Activated CD4-positive, alpha-beta memory T cell treated with anti-CD3 and anti-CD28 coated beads for 36 hours (primary cell): ENCODE measurements at regions not wholly inside any gene's neighbourhood (a gene's known extent, or its start where the extent isn't known, plus 50 kb on each side); places are given as distances from the start of the nearest gene placed in this dataset.

Source experiments
- CTCF ChIA-PET: fragments of 350-600 bp; sonication (Branson Sonifier 250); formaldehyde crosslinking; loops from one replicate; lab custom pipeline; 2021; ENCODE audit warnings: antibody characterized with exemption, inconsistent platforms; lab: Charles Lee
- POLR2A ChIA-PET: fragments of 350-600 bp; sonication (Branson Sonifier 250); formaldehyde crosslinking; loops from one replicate; lab custom pipeline; 2021; ENCODE audit warnings: antibody characterized with exemption; lab: Charles Lee
- DNase-seq: peaks from one replicate; pipeline ENCODE4 v3.0.0-alpha.2; 2020
- H3K27ac Mint-ChIP-seq: one replicate; pipeline ENCODE4 v1.8.0; 2021; ENCODE audit warnings: mixed read lengths
- H3K27me3 Mint-ChIP-seq: one replicate; pipeline ENCODE4 v1.8.0; 2021; ENCODE audit warnings: mixed read lengths
- H3K36me3 Mint-ChIP-seq: one replicate; pipeline ENCODE4 v1.8.0; 2021; ENCODE audit warnings: mixed read lengths
- H3K4me1 Mint-ChIP-seq: one replicate; pipeline ENCODE4 v1.8.0; 2021; ENCODE audit warnings: low read depth, mixed read lengths
- H3K4me3 Mint-ChIP-seq: one replicate; pipeline ENCODE4 v1.8.0; 2021; ENCODE audit warnings: mild to moderate bottlenecking, mixed read lengths
- H3K9me3 Mint-ChIP-seq: one replicate; pipeline ENCODE4 v1.8.0; 2021; ENCODE audit warnings: mixed read lengths
- intact Hi-C: fragments of 100-400 bp; cut with micrococcal nuclease; formaldehyde crosslinking; loops from one replicate; pipeline ENCODE4 v1.15.1; 2023

DNA sequence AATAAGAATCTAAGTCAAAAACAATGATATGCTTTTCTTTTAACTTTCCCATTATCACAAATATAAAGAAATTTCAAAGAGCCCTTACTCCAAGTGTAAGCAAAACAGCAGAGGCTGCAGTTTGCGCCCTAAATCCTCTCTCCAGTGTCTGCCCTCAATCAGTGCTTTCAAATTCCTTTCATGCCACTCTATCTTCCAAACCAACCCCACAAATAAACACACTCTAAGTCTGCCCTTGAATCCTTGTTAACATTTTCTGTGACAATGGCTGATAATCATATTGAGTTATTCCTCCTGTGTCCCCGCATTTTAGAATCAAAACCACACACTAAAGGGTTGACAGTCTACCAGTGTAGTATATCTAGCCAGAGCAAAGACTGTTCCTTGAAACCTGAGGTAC, 317.9 kb upstream of the MARCKS start:
- ChIA-PET POLR2A (no interaction called here), CTCF (no interaction called here)
- Mint-ChIP-seq H3K27me3 (no peaks in the 10 kb centered on the region), H3K4me3 (no peak overlapping the region), H3K9me3 (no peaks in the 10 kb centered on the region), H3K36me3 (no peaks in the 10 kb centered on the region), H3K27ac (no peak overlapping the region), H3K4me1 (no peaks in the 10 kb centered on the region)
- DNase-seq: no peak
- intact Hi-C loops: no loop called here

GRCh38 chr6:113539623-113540022, 317.5 kb upstream of the MARCKS start:
- Mint-ChIP-seq H3K4me3 (no peak overlapping the region), H3K27me3 (no peaks in the 10 kb centered on the region), H3K36me3 (no peaks in the 10 kb centered on the region), H3K27ac (no peak overlapping the region), H3K4me1 (no peaks in the 10 kb centered on the region), H3K9me3 (no peaks in the 10 kb centered on the region)
- POLR2A ChIA-PET: no interaction called here
- intact Hi-C loops: no loop called here
- no peak for DNase-seq
- CTCF ChIA-PET: no interaction called here

GRCh38 chr6:113540466-113540865, 316.7 kb upstream of the MARCKS start:
- Mint-ChIP-seq H3K4me3 (no peak overlapping the region), H3K36me3 (no peaks in the 10 kb centered on the region), H3K4me1 (no peaks in the 10 kb centered on the region), H3K27me3 (peaks cover 3% of the 10 kb centered on the region), H3K27ac (no peak overlapping the region), H3K9me3 (no peaks in the 10 kb centered on the region)
- intact Hi-C loops: no loop called here
- CTCF ChIA-PET: no interaction called here
- POLR2A ChIA-PET: no interaction called here
- no peak for DNase-seq

GRCh38 chr6:113551168-113551567, 306.0 kb upstream of the MARCKS start:
- ChIA-PET POLR2A (no interaction called here), CTCF (no interaction called here)
- intact Hi-C loops: no loop called here
- no peak for DNase-seq
- Mint-ChIP-seq H3K9me3 (peaks cover 14% of the 10 kb centered on the region), H3K27me3 (no peaks in the 10 kb centered on the region), H3K4me3 (no peak overlapping the region), H3K27ac (no peak overlapping the region), H3K4me1 (no peaks in the 10 kb centered on the region), H3K36me3 (no peaks in the 10 kb centered on the region)

DNA sequence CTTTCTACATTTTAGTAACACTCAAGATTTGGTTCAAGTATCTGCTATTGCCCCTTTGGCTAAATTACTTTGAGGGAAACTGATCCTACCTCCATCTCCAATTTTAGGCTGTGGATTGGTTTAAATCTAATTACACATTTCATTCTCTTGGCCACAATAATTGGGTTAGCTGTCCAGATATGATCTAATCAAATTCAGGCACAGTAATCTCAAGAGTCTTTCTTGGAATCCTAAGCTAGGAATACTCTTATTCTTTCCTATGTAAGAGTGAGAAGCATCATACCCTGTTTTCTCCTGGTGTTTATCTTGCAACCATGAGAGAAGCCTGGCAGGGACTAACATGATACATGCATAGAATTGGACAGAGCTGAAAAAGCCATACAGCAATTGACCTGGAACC, 300.4 kb upstream of the MARCKS start:
- DNase-seq: no peak
- Mint-ChIP-seq H3K4me1 (no peaks in the 10 kb centered on the region), H3K36me3 (no peaks in the 10 kb centered on the region), H3K4me3 (no peak overlapping the region), H3K27me3 (peaks cover 4% of the 10 kb centered on the region), H3K9me3 (no peaks in the 10 kb centered on the region), H3K27ac (no peak overlapping the region)
- ChIA-PET POLR2A (no interaction called here), CTCF (interaction anchor here (0.6 kb wide), 1 partner anchor 650 kb away, joined by 3 read pairs; no protein-coding TSS in a partner anchor)
- intact Hi-C loops: no loop called here

DNA sequence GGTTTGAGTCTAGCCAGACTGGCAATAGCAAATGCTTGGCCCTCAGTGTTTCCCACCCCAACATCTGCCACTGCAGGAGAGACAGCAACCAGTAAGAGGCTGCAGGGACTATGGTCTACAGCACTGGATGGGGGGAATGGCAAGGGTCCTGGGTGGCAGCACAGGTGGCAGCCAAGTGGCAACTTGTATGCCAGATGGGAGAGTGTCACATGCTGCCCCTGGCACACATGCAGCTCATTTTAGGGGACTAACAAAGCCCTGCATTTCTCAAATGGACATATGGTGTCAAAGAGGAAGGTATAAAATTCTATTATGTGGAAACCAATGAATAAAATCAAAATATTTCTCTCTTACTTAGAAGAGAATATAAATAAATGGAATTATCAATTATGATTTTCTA, 298.7 kb upstream of the MARCKS start:
- no peak for DNase-seq
- POLR2A ChIA-PET: no interaction called here
- H3K27ac Mint-ChIP-seq: no peak overlapping the region
- no peaks in the 10 kb centered on the region for H3K36me3 Mint-ChIP-seq
- CTCF ChIA-PET: no interaction called here
- no peaks in the 10 kb centered on the region for H3K4me1 Mint-ChIP-seq
- intact Hi-C loops: no loop called here
- no peak overlapping the region for H3K4me3 Mint-ChIP-seq
- peaks cover 5% of the 10 kb centered on the region for H3K27me3 Mint-ChIP-seq
- H3K9me3 Mint-ChIP-seq: no peaks in the 10 kb centered on the region

DNA sequence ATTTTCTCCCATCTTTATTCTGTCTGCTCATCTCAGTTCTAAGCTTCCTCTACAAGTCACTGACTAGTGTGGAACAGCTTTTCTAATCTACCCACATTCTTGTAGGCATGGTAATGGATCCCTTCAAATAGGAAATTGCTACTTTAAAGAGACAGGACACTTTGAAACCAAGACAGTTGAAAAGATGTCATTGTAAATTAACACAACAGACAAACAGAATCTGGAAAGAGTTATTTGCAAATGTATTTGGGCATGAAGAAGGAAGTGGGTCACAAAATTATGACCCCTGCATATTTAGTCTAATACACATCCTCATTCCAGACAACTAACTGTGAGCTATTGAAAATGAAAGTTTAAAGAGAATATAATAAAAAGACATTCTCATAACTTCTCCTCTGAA, 298.2 kb upstream of the MARCKS start:
- DNase-seq: no peak

GRCh38 chr6:113560376-113560775, 296.8 kb upstream of the MARCKS start:
- Mint-ChIP-seq H3K36me3 (no peaks in the 10 kb centered on the region), H3K27me3 (peaks cover 5% of the 10 kb centered on the region), H3K4me1 (no peaks in the 10 kb centered on the region), H3K4me3 (no peak overlapping the region), H3K27ac (no peak overlapping the region), H3K9me3 (no peaks in the 10 kb centered on the region)
- intact Hi-C loops: no loop called here
- CTCF ChIA-PET: no interaction called here
- POLR2A ChIA-PET: no interaction called here
- no peak for DNase-seq

More for the DNA sequence above, 298.2 kb upstream of the MARCKS start:
- Mint-ChIP-seq H3K27ac (no peak overlapping the region), H3K4me1 (no peaks in the 10 kb centered on the region), H3K36me3 (no peaks in the 10 kb centered on the region), H3K9me3 (no peaks in the 10 kb centered on the region), H3K4me3 (no peak overlapping the region), H3K27me3 (peaks cover 5% of the 10 kb centered on the region)
- CTCF ChIA-PET: no interaction called here
- POLR2A ChIA-PET: no interaction called here
- intact Hi-C loops: no loop called here

DNA sequence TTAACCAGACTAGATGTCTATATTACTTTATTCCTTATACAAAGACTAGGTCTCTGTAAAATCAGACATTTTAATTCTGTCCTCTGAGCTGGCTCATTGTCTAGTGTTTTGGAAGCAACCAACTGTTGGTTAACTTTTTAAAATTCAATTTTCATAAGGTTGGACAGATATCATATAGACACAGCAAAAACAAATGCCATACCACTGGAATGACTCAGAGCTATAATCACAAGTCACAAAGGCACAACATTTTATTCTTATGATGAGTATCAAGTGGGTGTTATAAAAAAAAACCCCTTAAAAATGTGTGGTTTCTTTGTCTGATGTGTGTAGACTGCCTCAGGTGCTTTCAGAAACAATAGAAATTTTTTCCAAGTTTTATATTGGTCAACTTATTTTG, 296.2 kb upstream of the MARCKS start:
- Mint-ChIP-seq H3K27me3 (peaks cover 5% of the 10 kb centered on the region), H3K4me1 (no peaks in the 10 kb centered on the region), H3K36me3 (no peaks in the 10 kb centered on the region), H3K27ac (no peak overlapping the region), H3K9me3 (no peaks in the 10 kb centered on the region), H3K4me3 (no peak overlapping the region)
- intact Hi-C loops: no loop called here
- ChIA-PET POLR2A (no interaction called here), CTCF (no interaction called here)
- no peak for DNase-seq

- intact Hi-C loops: no loop called here
- Mint-ChIP-seq H3K27ac (no peak overlapping the region), H3K4me1 (no peaks in the 10 kb centered on the region), H3K9me3 (no peaks in the 10 kb centered on the region), H3K27me3 (peaks cover 5% of the 10 kb centered on the region), H3K36me3 (no peaks in the 10 kb centered on the region), H3K4me3 (no peak overlapping the region)
- CTCF ChIA-PET: no interaction called here
- no peak for DNase-seq
- POLR2A ChIA-PET: no interaction called here
These were observed 294.9 kb upstream of the MARCKS start for GRCh38 chr6:113562248-113562647.

DNA sequence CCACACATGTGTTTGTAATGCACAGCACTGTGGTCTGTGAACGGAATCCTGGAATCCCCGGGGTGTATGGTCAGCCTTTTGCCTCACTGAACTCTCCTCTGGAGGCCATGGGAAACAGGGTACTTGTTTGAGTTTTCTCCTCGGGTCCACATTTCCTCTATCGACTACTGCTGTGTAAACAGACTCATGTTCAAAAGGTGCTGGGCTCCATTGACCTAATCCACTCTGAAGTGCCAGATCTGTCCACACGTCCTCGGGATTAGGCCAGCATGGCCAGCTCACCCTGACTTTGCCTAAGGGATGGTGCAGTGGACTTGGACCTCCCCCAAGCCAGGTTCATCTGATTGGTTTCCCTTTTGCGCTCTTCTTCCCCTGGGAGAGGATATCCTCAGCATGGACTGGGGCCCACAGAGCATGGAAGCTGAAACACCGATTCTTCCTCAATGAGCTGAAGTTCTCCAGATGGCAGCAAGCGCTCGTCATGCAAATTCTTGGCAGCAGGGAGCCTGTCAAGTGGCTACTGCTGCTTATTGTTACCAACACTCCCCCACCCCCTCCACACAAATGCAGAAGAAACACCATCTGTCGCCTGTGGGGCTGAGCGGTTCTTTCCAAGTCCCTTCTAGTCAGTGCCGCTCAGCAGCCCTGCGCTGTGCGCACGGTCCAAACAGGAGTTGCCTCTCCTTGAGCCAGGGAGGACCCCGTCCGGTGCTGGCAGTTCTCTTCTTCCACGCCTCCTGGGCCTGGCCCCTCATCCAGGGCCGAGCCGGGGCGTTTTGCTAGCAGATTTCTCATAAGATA, 292.6 kb upstream of the MARCKS start:
- intact Hi-C loops: no loop called here
- no peak overlapping the region for H3K27ac Mint-ChIP-seq
- ChIA-PET POLR2A (no interaction called here), CTCF (no interaction called here)
- H3K9me3 Mint-ChIP-seq: no peaks in the 10 kb centered on the region
- no peak for DNase-seq
- H3K4me3 Mint-ChIP-seq: no peak overlapping the region
- H3K36me3 Mint-ChIP-seq: no peaks in the 10 kb centered on the region
- H3K4me1 Mint-ChIP-seq: no peaks in the 10 kb centered on the region
- H3K27me3 Mint-ChIP-seq: peaks cover 1% of the 10 kb centered on the region

DNA sequence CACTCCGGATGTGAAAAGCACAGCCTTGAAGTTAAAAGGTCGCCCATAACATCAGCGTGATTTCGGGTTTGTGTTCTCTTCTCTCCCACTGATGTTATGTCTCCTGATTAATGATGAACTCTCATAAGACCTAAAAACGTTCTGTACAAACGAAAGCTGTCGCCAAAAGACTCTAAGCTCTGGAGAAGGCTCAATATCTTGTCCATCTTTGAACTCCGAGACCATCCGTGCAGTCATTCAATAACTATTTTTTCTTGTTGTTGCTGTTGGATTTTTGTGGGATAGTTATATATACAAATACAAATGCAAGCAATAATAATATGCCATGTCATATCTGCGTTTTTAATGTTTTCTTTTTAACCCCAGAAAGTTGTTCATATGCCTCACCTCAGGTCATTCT, 291.8 kb upstream of the MARCKS start:
- no peak for DNase-seq
- CTCF ChIA-PET: no interaction called here
- Mint-ChIP-seq H3K36me3 (no peaks in the 10 kb centered on the region), H3K27me3 (peaks cover 1% of the 10 kb centered on the region), H3K27ac (no peak overlapping the region), H3K9me3 (no peaks in the 10 kb centered on the region), H3K4me3 (no peak overlapping the region), H3K4me1 (no peaks in the 10 kb centered on the region)
- POLR2A ChIA-PET: no interaction called here
- intact Hi-C loops: no loop called here

GRCh38 chr6:113570161-113570560, 287.0 kb upstream of the MARCKS start:
- H3K36me3 Mint-ChIP-seq: no peaks in the 10 kb centered on the region
- no peak overlapping the region for H3K4me3 Mint-ChIP-seq
- no peaks in the 10 kb centered on the region for H3K4me1 Mint-ChIP-seq
- ChIA-PET CTCF (interaction anchor here (0.7 kb wide), 1 partner anchor 183 kb away, joined by 3 read pairs; no protein-coding TSS in a partner anchor), POLR2A (no interaction called here)
- no peak for DNase-seq
- intact Hi-C loops: no loop called here
- no peaks in the 10 kb centered on the region for H3K9me3 Mint-ChIP-seq
- no peaks in the 10 kb centered on the region for H3K27me3 Mint-ChIP-seq
- no peak overlapping the region for H3K27ac Mint-ChIP-seq
